Thyroid gland (tissue), 4 donors: ENCODE measurements at regions not wholly inside any gene's neighbourhood (a gene's known extent, or its start where the extent isn't known, plus 50 kb on each side); places are given as distances from the start of the nearest gene placed in this dataset.

Experiments
- CTCF ChIP-seq, 6 experiments: fragments of 200-600 bp in 3 of 6; fragments of 450-650 bp in 3 of 6; sonication (generic) in 3 of 6; IDR thresholded peaks; one replicate each; pipeline ENCODE4 v1.5.1; 2016 to 2019; ENCODE audit warnings: antibody characterized with exemption in 6 of 6, mild to moderate bottlenecking in 2 of 6, inconsistent platforms in 1 of 6, moderate library complexity in 1 of 6
- POLR2A ChIP-seq, 2 donors: fragments of 450-650 bp; IDR thresholded peaks; one replicate each; pipeline ENCODE4 v1.6.1; 2017; ENCODE audit warnings: antibody characterized with exemption in 2 of 2, mild to moderate bottlenecking in 2 of 2, moderate library complexity in 1 of 2

- no peak for TF ChIP-seq POLR2A (IDR thresholded peaks at IDR 0.05)
- TF ChIP-seq CTCF (IDR thresholded peaks at IDR 0.05) = no peak
Measured at GRCh38 chr9:25117791-25118190, 560.5 kb downstream of the TUSC1 start.
